GM13976 (cell line): ENCODE measurements at regions not wholly inside any gene's neighbourhood (a gene's known extent, or its start where the extent isn't known, plus 50 kb on each side); places are given as distances from the start of the nearest gene placed in this dataset.

Experiments
- DNase-seq: peaks from one replicate; pipeline ENCODE4 v3.0.0; 2012; ENCODE audit warnings: low spot score
- in situ Hi-C: fragments of 300-500 bp; cut with MboI; formaldehyde crosslinking; loops from one replicate; pipeline ENCODE4 v1.12.0; 2022; ENCODE audit warnings: low sequenced_read_pairs, mixed read lengths, inconsistent platforms; ENCODE audit not compliant: unreplicated experiment
- TF ChIP-seq, protein P1 (sequence below): IDR thresholded peaks from 2 replicates; pipeline ENCODE4 v1.5.1; 2012; ENCODE audit warnings: borderline replicate concordance, mild to moderate bottlenecking; ENCODE audit not compliant: insufficient read depth; ENCODE audit errors: extremely low read depth, missing control alignments, control extremely low read depth

DNA sequence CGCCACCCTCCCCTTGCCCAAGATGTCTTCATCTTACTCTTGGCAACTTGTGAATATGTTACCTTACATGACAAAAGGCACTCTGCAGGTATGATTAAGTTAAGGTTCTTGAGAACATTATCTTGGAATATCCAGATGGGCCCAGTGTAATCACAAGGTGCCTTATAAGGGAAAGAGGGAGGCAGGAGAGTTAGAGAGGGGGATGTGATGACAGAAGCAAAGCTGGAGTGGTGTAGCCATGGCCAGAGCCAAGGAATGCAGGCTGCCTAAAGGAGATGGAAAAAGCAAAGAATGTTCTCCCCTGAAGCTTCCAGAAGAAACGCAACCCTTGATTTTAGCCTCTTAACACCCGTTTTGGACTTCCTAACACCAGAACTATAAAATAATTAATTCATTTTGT, 318.0 kb downstream of the C7orf25 start:
- in situ Hi-C loops: no loop called here
- TF ChIP-seq, protein P1, sequence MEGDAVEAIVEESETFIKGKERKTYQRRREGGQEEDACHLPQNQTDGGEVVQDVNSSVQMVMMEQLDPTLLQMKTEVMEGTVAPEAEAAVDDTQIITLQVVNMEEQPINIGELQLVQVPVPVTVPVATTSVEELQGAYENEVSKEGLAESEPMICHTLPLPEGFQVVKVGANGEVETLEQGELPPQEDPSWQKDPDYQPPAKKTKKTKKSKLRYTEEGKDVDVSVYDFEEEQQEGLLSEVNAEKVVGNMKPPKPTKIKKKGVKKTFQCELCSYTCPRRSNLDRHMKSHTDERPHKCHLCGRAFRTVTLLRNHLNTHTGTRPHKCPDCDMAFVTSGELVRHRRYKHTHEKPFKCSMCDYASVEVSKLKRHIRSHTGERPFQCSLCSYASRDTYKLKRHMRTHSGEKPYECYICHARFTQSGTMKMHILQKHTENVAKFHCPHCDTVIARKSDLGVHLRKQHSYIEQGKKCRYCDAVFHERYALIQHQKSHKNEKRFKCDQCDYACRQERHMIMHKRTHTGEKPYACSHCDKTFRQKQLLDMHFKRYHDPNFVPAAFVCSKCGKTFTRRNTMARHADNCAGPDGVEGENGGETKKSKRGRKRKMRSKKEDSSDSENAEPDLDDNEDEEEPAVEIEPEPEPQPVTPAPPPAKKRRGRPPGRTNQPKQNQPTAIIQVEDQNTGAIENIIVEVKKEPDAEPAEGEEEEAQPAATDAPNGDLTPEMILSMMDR: no peak
- DNase-seq: no peak

DNA sequence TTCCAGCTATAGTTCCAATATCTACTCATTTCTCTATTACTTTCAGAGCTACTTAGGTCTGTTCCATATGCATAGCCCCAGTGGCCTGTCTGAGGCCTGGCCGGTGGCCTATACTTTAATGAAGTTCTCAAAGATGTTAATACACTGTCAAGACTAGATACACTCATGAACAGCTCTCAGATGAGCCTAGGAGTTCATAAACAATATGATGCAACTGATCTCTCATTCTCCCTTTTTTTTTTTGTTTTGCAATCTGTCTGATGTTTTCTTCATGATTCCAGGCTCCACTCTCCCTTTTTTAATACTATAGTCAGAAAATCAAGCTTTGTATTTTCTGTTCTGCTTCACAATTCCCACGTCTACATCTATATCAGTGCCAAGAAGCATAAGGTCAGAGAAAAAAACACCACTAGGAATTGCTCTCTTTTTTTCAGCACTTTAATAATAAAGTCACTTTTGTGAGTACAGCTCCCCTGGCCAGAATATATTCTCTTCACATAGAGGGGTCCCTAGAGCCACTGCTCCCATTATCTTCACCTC, 321.0 kb downstream of the C7orf25 start:
- TF ChIP-seq, protein P1: no peak
- in situ Hi-C loops: no loop called here
- no peak for DNase-seq

DNA sequence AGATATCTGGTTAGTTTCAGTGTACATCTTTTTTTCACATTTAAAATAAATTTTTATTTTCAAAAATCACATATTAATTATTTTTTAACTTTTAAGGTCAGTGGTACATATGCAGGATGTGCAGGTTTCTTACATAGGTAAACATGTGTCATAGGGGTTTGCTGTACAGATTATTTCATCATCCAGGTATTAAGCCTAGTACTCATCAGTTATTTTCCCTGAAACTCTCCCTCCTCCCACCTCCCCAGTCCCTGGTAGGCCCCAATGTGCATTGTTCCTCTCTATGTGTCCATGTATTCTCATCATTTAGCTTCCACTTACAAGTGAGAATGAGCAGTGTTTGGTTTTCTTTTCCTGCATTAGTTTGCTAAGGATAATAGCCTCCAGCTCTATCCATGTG, 323.0 kb downstream of the C7orf25 start:
- TF ChIP-seq, protein P1: no peak
- no peak for DNase-seq
- in situ Hi-C loops: no loop called here

DNA sequence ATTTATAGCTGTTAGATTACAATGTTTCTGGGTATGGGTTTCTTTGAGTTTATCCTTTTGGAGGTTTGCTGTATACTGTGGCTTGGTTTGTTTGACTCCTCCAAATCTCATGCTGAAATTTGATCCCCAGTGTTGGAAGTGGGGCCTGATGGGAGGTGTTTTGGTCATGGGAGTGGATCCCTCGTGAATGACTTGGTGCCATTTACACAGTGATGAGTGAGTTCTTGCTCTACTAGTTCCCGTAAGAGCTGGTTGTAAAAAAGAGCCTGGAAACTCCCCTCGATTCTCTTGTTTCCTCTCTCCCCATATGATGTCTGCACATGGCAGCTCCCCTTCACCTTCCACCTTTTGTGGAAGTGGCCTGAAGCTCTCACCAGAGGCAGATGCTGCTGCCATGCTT, 324.1 kb downstream of the C7orf25 start:
- in situ Hi-C loops: no loop called here
- DNase-seq: no peak
- TF ChIP-seq, protein P1: no peak

DNA sequence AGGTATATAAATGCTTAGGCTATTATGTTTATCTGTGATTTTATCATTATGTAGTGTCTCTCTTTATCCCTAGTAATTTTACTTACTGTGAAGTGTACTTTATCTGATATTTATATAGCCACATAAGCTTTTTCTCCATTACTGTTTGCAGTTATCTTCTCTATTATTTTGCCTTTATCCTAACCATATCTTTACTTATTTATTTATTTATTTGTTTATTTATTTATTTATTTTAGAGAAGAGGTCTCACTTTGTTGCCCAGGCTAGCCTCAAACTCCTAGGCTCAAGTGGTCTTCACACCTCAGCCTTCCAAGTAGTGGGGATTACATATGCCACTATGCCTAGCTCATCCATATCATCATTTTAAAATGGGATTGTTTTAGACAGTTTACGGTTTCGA, 331.8 kb downstream of the C7orf25 start:
- in situ Hi-C loops: no loop called here
- no peak for DNase-seq
- TF ChIP-seq, protein P1: no peak

DNA sequence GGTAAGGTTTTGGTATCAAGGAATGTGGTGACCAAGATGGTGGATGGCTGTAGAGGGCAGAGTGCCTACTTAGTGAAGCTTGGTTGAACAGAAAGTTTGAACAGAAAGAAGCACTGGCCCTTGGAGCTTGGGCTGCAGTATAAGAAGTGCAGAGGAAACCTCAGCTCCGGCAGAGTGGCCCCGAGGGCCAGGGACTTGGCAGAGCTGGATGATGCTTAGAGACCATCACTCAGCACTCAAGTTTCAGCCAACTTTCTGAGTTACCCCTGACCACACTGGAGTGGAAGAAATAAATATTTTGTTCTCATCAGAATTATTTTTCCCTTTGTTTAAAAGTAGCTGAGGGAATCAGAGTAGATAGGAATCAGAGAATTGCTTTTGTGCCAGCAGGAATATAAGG, 336.7 kb downstream of the C7orf25 start:
- in situ Hi-C loops: no loop called here
- TF ChIP-seq, protein P1: no peak
- no peak for DNase-seq

DNA sequence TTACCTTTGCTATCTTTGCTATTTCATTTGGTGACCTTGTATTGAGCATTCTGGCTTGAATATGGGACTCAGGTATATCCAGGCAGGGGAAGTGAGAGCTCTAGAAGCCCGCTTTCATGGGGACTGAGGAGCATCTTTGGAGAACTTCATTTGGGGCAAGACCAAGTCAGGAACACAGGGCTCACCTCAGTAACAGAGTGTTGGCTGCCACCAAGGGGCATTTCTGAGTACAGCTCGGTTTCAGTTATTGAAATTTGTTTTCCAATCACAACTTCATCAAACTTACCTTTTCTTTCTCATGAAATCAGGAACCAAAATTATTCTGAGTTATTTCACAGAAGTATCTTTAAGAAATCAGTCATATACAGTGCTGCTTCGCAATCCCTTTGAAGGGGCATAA, 337.2 kb downstream of the C7orf25 start:
- in situ Hi-C loops: no loop called here
- DNase-seq: no peak
- TF ChIP-seq, protein P1: no peak
